T47D (cell line): ENCODE measurements at regions not wholly inside any gene's neighbourhood (a gene's known extent, or its start where the extent isn't known, plus 50 kb on each side); places are given as distances from the start of the nearest gene placed in this dataset.

Experiments
- DNase-seq, 2 experiments: peaks; one replicate each; pipeline versions ENCODE4 v3.0.0 to v3.0.0-alpha.2; 2011 to 2012; ENCODE audit warnings: low read depth in 1 of 2, low spot score in 1 of 2
- JUND ChIP-seq: IDR thresholded peaks from 2 replicates; pipeline ENCODE4 v1.6.1; 2012; ENCODE audit warnings: low read depth
- in situ Hi-C: cut with HindIII; loops from 2 replicates; pipeline ENCODE4 v1.10.0; 2016; ENCODE audit warnings: low sequenced_read_pairs, low pct_unique_long_range_greater_than_20kb

GRCh38 chr1:90382161-90382560 is 334.9 kb downstream of the BARHL2 start:
- in situ Hi-C loops: no loop called here

DNA sequence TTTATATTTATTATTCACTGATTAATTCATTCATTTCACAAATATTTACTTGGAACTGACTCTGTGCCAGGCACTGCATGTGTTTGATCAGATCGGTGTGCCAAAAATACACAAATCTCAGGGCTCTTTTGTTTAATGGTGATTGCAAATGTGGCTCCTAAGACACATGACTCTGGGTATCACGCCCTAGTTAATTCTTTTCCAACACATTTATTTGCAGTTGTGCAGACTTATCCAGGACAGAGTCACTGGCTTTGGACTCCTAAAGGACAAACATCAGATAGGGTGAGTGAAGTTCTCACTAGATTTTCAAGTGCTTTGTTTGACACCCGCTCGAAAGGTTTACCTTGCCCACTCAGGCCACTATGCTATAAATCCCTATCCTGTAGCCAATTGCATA is 335.5 kb downstream of the BARHL2 start:
- no peak for TF ChIP-seq JUND
- no peak for DNase-seq
- in situ Hi-C loops: no loop called here

More at GRCh38 chr1:90382161-90382560, 334.9 kb downstream of the BARHL2 start:
- TF ChIP-seq JUND: no peak
- no peak for DNase-seq

DNA sequence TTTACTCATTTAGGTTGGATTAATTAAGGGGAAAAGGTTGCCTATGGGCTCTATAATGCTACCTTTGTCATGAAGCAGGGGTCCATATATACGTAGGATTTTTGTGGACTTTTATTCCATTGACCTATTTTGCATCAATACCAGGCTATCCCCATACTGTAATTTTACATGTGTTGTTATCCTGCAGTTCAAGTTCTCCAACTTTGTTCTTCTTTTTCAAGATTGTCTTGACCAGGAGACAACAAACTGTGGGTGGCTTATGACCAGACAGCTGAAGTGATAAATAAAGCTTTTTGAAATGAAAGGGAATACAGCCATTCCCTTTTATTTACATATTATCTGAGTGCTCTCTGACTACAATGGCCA is 345.7 kb downstream of the BARHL2 start:
- DNase-seq: peak in 1 of 2 experiments; percentile 37
- TF ChIP-seq JUND: no peak
- in situ Hi-C loops: no loop called here

DNA sequence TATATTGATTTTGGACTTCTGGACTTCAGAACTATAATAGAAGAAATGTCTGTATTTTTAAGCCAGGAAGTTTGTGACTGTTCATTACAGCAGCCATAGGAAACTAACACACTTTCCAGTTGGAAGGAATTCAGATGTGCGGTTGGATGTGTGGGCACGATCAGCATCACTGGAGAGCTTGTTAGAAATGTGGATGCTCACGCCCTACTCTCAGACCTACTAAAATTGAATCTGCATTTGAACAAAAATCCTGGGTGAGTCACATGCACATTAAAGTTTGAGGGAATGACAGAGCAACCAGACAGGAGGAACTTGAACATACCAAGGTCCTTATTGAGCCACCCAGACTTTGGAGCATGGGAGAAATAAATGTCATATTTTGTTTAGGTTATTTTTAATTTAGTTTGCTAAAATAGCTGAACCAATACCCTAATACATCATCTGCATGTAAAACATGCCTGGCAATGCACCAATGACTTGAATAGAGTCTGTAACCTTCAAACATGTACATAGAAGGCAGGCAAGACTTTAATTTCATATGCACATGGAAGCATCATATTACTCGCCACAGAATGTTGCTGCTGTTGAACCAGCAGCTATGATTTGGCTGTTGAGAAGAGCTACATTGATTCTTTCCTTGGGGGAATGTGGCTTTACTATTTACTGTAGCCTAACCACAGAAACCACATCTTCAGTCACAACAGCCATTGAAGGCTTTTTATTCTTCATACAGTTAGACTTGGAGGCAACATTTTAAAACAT is 346.2 kb downstream of the BARHL2 start:
- DNase-seq: peak in 1 of 2 experiments; percentile 63
- no peak for TF ChIP-seq JUND
- in situ Hi-C loops: no loop called here

- DNase-seq: no peak
These were observed 354.9 kb downstream of the BARHL2 start for GRCh38 chr1:90362163-90362562.

GRCh38 chr1:90361026-90361425 is 356.1 kb downstream of the BARHL2 start:
- no peak for TF ChIP-seq JUND
- DNase-seq: no peak
- in situ Hi-C loops: no loop called here

More at GRCh38 chr1:90362163-90362562, 354.9 kb downstream of the BARHL2 start:
- no peak for TF ChIP-seq JUND
- in situ Hi-C loops: no loop called here

DNA sequence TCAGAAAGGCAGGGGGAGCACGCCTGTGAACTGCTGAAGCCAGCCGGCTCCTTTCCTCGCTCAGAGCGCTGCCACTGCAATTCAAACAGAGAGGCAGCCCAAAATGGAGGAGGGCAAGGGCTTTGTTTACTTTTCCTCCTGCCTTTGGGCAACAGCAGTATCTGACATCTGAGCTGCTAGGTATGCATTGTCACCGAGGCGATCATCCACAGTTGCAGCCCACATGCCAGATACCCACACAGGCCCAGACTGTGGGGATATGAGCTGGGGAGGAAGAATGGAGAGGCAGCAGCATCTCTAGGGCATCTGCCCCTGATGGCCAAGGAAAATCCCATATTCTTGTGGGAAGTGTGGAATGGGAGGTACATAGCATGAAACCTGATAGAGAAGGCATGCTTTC is 357.1 kb downstream of the BARHL2 start:
- in situ Hi-C loops: no loop called here
- no peak for TF ChIP-seq JUND
- DNase-seq: peak in 1 of 2 experiments; percentile 8

- no peak for DNase-seq
- in situ Hi-C loops: no loop called here
- TF ChIP-seq JUND: no peak
These were observed 358.7 kb downstream of the BARHL2 start for GRCh38 chr1:90358448-90358847.

GRCh38 chr1:90357995-90358394 is 359.1 kb downstream of the BARHL2 start:
- in situ Hi-C loops: no loop called here
- no peak for TF ChIP-seq JUND
- DNase-seq: peak in 1 of 2 experiments; percentile 19

DNA sequence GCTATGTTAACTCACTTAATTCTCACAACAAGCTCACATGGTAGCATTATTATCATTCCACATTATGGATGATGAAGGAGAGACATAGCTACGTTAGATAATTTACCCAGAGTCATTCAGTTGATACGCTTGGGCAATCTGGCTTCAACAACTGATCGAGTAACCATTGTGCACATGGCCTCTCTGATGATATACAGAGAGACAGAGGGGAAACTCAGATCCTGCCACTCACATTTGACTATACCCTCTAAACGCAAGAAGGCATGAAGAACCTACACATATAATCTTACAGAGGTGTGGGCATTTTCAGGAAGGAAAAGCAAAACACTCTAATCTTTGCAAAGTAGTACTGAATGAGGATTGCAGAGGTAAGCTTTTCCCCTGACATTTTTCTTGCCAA is 360.1 kb downstream of the BARHL2 start:
- TF ChIP-seq JUND: no peak
- DNase-seq: no peak
- in situ Hi-C loops: no loop called here

- no peak for DNase-seq
- in situ Hi-C loops: no loop called here
- no peak for TF ChIP-seq JUND
These were observed 361.0 kb downstream of the BARHL2 start for GRCh38 chr1:90356101-90356500.

DNA sequence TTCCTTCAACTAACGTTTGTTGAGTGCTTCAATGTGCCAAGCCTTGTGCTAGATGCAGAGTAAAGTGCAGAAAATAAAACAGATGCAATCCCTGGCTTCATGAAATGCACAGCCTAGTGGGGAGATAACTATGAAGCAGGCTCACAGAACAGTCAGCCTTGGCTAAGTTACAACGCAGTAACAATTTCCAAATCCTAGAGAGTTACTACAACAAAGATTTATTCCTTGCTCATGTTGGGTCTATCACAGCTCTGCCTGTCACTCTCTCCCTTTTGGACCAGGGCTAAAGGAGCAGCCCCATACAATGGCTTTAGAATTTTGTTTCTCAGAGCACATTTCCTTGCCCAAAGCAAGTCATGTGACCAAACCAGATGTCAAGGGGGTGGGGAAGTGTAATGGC is 359.8 kb downstream of the ZNF326 start:
- in situ Hi-C loops: no loop called here
- TF ChIP-seq JUND: no peak

GRCh38 chr1:90351019-90351418 is 356.1 kb downstream of the ZNF326 start:
- in situ Hi-C loops: no loop called here
- TF ChIP-seq JUND: no peak
- DNase-seq: no peak

More for the DNA sequence above, 359.8 kb downstream of the ZNF326 start:
- DNase-seq: no peak

DNA sequence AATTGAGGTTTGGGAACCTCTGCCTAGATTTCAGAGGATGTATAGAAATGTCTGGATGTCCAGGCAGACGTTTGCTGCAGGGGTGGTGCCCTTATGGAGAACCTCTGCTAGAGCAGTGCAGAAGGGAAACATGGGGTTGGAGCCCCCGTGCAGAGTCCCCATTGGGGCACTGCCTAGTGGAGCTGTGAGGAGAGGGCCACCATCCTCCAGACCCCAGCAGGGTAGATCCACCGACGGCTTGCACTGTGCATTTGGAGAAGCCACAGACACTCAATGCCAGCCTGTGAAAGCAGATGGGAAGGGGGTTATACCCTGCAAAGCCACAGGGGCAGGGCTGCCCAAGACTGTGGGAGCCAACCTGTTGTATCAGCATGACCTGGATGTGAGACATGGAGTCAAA is 354.6 kb downstream of the ZNF326 start:
- in situ Hi-C loops: no loop called here
- no peak for TF ChIP-seq JUND

More for the DNA sequence above, 354.6 kb downstream of the ZNF326 start:
- DNase-seq: no peak
